Adrenal gland (tissue), 5 donors: ENCODE measurements at regions not wholly inside any gene's neighbourhood (a gene's known extent, or its start where the extent isn't known, plus 50 kb on each side); places are given as distances from the start of the nearest gene placed in this dataset.

Experiments used
- CTCF ChIP-seq, 6 experiments: fragments of 450-650 bp in 4 of 6; fragments of 200-600 bp in 2 of 6; sonication (generic) in 1 of 6; IDR thresholded peaks; 1 replicate in 5 of 6; 2 replicates in 1 of 6; pipeline versions ENCODE4 v1.5.1 to v1.8.0; 2016 to 2021; ENCODE audit warnings: antibody characterized with exemption in 6 of 6, mild to moderate bottlenecking in 2 of 6, moderate library complexity in 1 of 6
- POLR2A ChIP-seq, 2 donors: fragments of 450-650 bp; IDR thresholded peaks; one replicate each; pipeline ENCODE4 v1.6.1; 2017; ENCODE audit warnings: antibody characterized with exemption in 2 of 2, mild to moderate bottlenecking in 2 of 2, moderate library complexity in 1 of 2
- donor health status: DM: no; HTN: no; CAD: no.

GRCh38 chr7:85699482-85699881 lies 512.6 kb upstream of the SEMA3D start:
- no peak for TF ChIP-seq CTCF (IDR thresholded peaks at IDR 0.05)
- no peak for TF ChIP-seq POLR2A (IDR thresholded peaks at IDR 0.05)
